HCT116 (cell line): ENCODE measurements at regions not wholly inside any gene's neighbourhood (a gene's known extent, or its start where the extent isn't known, plus 50 kb on each side); places are given as distances from the start of the nearest gene placed in this dataset.

Experiments
- ATAC-seq: fragments of 200-7000 bp; cut with Tn5 transposase; 2 replicates; pipeline ENCODE4 v1.9.1; 2020; ENCODE audit warnings: mild to moderate bottlenecking, moderate library complexity
- BruUV-seq: library from RNA; stranded (reverse); fragments of 400-500 nt; replicated peaks from 2 replicates; lab custom pipeline; 2021; lab: Mats Ljungman, UMichigan
- CTCF ChIA-PET: fragments of 300-600 bp; sonication (Branson Sonifier 250); formaldehyde crosslinking; loops from one replicate; lab custom pipeline; 2021; ENCODE audit warnings: antibody characterized with exemption; lab: Charles Lee
- POLR2A ChIA-PET: fragments of 300-600, 350-600 bp; sonication (Branson Sonifier 250); formaldehyde crosslinking; loops from one replicate; lab custom pipeline; 2021; ENCODE audit warnings: antibody characterized with exemption; lab: Charles Lee
- RAD21 ChIA-PET, 2 experiments: fragments of 300-600 bp; sonication (Branson Sonifier 250); formaldehyde crosslinking; loops; one replicate each; lab custom pipeline; 2023; ENCODE audit warnings: low total read pairs in 2 of 2; ENCODE audit not compliant: uncharacterized antibody in 2 of 2, unreplicated experiment in 2 of 2, low non-redundant PET in 1 of 2; lab: Charles Lee
- DNase-seq: peaks from one replicate; pipeline ENCODE4 v3.0.0-alpha.2; 2010; ENCODE audit warnings: low read depth, low spot score
- H2AFZ ChIP-seq: fragments of 200-600 bp; shearing (Covaris generic), sonication (generic); 2 replicates; pipeline ENCODE4 v1.6.1; 2017; ENCODE audit warnings: low read depth, mixed run types, mixed read lengths, antibody characterized with exemption, low read length; ENCODE audit not compliant: poor library complexity, severe bottlenecking
- H3K27ac ChIP-seq: 2 replicates; pipeline ENCODE4 v1.5.1; 2012; ENCODE audit warnings: low read depth, low read length
- H3K27me3 ChIP-seq: fragments of 200-600 bp; sonication (generic); 2 replicates; pipeline ENCODE4 v1.6.1; 2016; ENCODE audit warnings: mixed run types, low read length, mixed read lengths; ENCODE audit not compliant: insufficient read depth
- H3K36me3 ChIP-seq, 2 experiments: fragments of 200-500 bp in 1 of 2; fragments of 200-600 bp in 1 of 2; sonication (Bioruptor generic) in 1 of 2; sonication (generic) in 1 of 2; 2 replicates each; pipeline versions ENCODE4 v1.5.1 to v1.6.1; 2014 to 2016; ENCODE audit warnings: low read length in 2 of 2, inconsistent platforms in 1 of 2, mixed read lengths in 1 of 2, mixed run types in 1 of 2; ENCODE audit not compliant: insufficient read depth in 2 of 2, control insufficient read depth in 1 of 2
- H3K4me1 ChIP-seq, 2 experiments: fragments of 200-600 bp in 1 of 2; sonication (generic) in 1 of 2; 2 replicates each; pipeline versions ENCODE4 v1.5.1 to v1.6.1; 2012 to 2017; ENCODE audit warnings: low read length in 2 of 2, inconsistent platforms in 1 of 2, mild to moderate bottlenecking in 1 of 2, mixed read lengths in 1 of 2, mixed run types in 1 of 2, moderate library complexity in 1 of 2; ENCODE audit not compliant: insufficient read depth in 2 of 2, control insufficient read depth in 1 of 2
- H3K4me2 ChIP-seq: fragments of 200-600 bp; sonication (generic); 2 replicates; pipeline ENCODE4 v1.6.1; 2017; ENCODE audit warnings: mixed run types, low read length, mixed read lengths
- H3K4me3 ChIP-seq, 2 experiments: fragments of 200-600 bp in 1 of 2; sonication (generic) in 1 of 2; replicated peaks in 1 of 2; 2 replicates each; pipeline ENCODE4 v1.5.1; 2011 to 2016; ENCODE audit warnings: low read length in 2 of 2, control low read depth in 1 of 2, low read depth in 1 of 2, mild to moderate bottlenecking in 1 of 2, mixed read lengths in 1 of 2, mixed run types in 1 of 2
- H3K79me2 ChIP-seq: fragments of 200-600 bp; sonication (generic); 2 replicates; pipeline ENCODE4 v1.6.1; 2017; ENCODE audit warnings: mild to moderate bottlenecking, mixed run types, low read length, moderate library complexity, mixed read lengths; ENCODE audit not compliant: insufficient read depth
- H3K9ac ChIP-seq: fragments of 200-600 bp; sonication (generic); 2 replicates; pipeline ENCODE4 v1.6.1; 2016; ENCODE audit warnings: low read length, mixed read lengths
- H3K9me2 ChIP-seq: fragments of 200-600 bp; sonication (generic), shearing (Covaris generic); 2 replicates; pipeline ENCODE4 v1.6.1; 2017; ENCODE audit warnings: mixed run types, mild to moderate bottlenecking, moderate library complexity; ENCODE audit not compliant: insufficient read depth
- H3K9me3 ChIP-seq, 2 experiments: fragments of 200-500 bp in 1 of 2; fragments of 200-600 bp in 1 of 2; sonication (Bioruptor generic) in 1 of 2; sonication (generic) in 1 of 2; 2 replicates each; pipeline ENCODE4 v1.6.1; 2014 to 2017; ENCODE audit warnings: low read length in 2 of 2, mixed read lengths in 2 of 2, inconsistent platforms in 1 of 2, low read depth in 1 of 2, mild to moderate bottlenecking in 1 of 2, mixed run types in 1 of 2, moderate library complexity in 1 of 2; ENCODE audit not compliant: control insufficient read depth in 1 of 2, insufficient read depth in 1 of 2
- H4K20me1 ChIP-seq: fragments of 200-600 bp; sonication (generic), shearing (Covaris generic); 2 replicates; pipeline ENCODE4 v1.6.1; 2017; ENCODE audit warnings: mixed run types, mild to moderate bottlenecking, moderate library complexity; ENCODE audit not compliant: insufficient read depth
- CBX3 ChIP-seq: IDR thresholded peaks from 2 replicates; pipeline ENCODE4 v1.6.1; 2012; ENCODE audit warnings: low read depth
- ELF1 ChIP-seq: IDR thresholded peaks from 2 replicates; pipeline ENCODE4 v1.6.1; 2012; ENCODE audit warnings: low read depth, borderline replicate concordance
- EZH2phosphoT487 ChIP-seq: fragments of 200-600 bp; IDR thresholded peaks from 2 replicates; pipeline ENCODE4 v1.6.1; 2018; ENCODE audit warnings: antibody characterized with exemption, borderline replicate concordance
- JUND ChIP-seq: IDR thresholded peaks from 2 replicates; pipeline ENCODE4 v1.6.1; 2012
- MAX ChIP-seq: IDR thresholded peaks from 2 replicates; pipeline ENCODE4 v1.6.1; 2012
- POLR2A ChIP-seq: IDR thresholded peaks from 2 replicates; pipeline ENCODE4 v1.7.0; 2011; ENCODE audit warnings: borderline replicate concordance; ENCODE audit not compliant: insufficient read depth, insufficient read length; ENCODE audit errors: extremely low read depth
- POLR2AphosphoS5 ChIP-seq: IDR thresholded peaks from 2 replicates; pipeline ENCODE4 v1.6.1; 2011; ENCODE audit warnings: mild to moderate bottlenecking, low read depth, low read length, moderate library complexity
- RAD21 ChIP-seq: IDR thresholded peaks from 2 replicates; pipeline ENCODE4 v1.6.1; 2012; ENCODE audit warnings: low read depth, mild to moderate bottlenecking
- SIN3A ChIP-seq: IDR thresholded peaks from 2 replicates; pipeline ENCODE4 v1.6.1; 2012; ENCODE audit warnings: low read depth
- SRF ChIP-seq: IDR thresholded peaks from 2 replicates; pipeline ENCODE4 v1.6.1; 2012; ENCODE audit warnings: low read depth
- TCF7L2 ChIP-seq: IDR thresholded peaks from 2 replicates; pipeline ENCODE4 v1.7.0; 2011; ENCODE audit warnings: borderline replicate concordance, inconsistent platforms; ENCODE audit not compliant: insufficient read depth, insufficient read length; ENCODE audit errors: extremely low read depth
- YY1 ChIP-seq: IDR thresholded peaks from 2 replicates; pipeline ENCODE4 v1.6.1; 2011; ENCODE audit warnings: low read length, low read depth, moderate library complexity, mild to moderate bottlenecking; ENCODE audit not compliant: insufficient replicate concordance; ENCODE audit errors: extremely low read depth
- ZFX ChIP-seq: fragments of 450-650 bp; IDR thresholded peaks from 2 replicates; pipeline ENCODE4 v1.6.1; 2017
- ZNF274 ChIP-seq: fragments of 200-500 bp; sonication (Bioruptor generic); IDR thresholded peaks from 2 replicates; pipeline ENCODE4 v1.6.1; 2014; ENCODE audit warnings: mild to moderate bottlenecking, low read depth, low read length, inconsistent platforms
- intact Hi-C: fragments of 100-400 bp; cut with micrococcal nuclease; formaldehyde crosslinking; loops from 2 replicates; pipeline ENCODE4 v1.10.0; 2022
- TF ChIP-seq, protein P1 (sequence below), 3 experiments: fragments of 200-600 bp in 1 of 3; sonication (generic) in 1 of 3; IDR thresholded peaks in 2 of 3; conservative IDR thresholded peaks in 1 of 3; 2 replicates each; pipeline ENCODE4 v1.5.1; 2012 to 2017; ENCODE audit warnings: low read depth in 2 of 3, low read length in 2 of 3, antibody characterized with exemption in 1 of 3, borderline replicate concordance in 1 of 3, control low read depth in 1 of 3, mild to moderate bottlenecking in 1 of 3, mixed read lengths in 1 of 3, mixed run types in 1 of 3, moderate library complexity in 1 of 3; ENCODE audit not compliant: insufficient read depth in 1 of 3

DNA sequence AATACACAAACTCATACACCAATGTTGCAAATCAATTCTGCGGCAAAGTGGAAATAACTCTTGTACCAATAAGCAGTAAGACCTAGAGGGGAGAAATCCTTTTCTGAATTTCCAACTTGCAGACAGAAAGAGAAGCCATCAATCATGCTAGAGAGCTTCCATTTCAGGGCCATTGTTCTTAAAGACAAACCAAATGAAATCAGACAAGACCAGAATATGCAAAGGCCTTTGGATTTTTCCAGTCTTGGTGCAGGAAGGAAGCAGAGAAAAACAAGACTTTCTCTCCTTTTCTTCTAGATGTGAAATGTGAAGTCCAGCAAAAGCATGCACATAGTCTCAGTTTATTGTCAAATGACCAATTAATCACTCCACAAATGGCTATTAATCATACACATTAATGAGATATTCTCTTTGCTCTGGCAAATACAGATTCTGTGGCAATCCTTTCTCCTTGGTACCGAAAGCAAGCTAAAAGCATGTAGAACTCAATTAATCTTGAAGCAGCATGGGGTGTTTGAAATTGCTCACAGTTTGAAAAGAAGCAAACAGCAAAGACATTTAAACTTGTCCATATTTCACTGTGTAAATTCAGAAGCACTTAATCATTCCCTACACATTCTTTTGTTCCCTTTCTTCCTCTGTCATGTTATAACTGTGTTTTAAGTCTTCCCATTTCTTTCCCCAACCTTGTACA lies 466.1 kb downstream of the GPAT3 start:
- no peak overlapping the region for H3K4me2 ChIP-seq
- TF ChIP-seq CBX3: no peak
- no peak for TF ChIP-seq JUND
- no peak for TF ChIP-seq POLR2A
- no peak for TF ChIP-seq RAD21
- TF ChIP-seq ZFX: no peak
- TF ChIP-seq ELF1: no peak
- TF ChIP-seq TCF7L2: no peak
- no peak for TF ChIP-seq ZNF274
- TF ChIP-seq POLR2AphosphoS5: no peak
- TF ChIP-seq MAX: no peak
- TF ChIP-seq, protein P1, sequence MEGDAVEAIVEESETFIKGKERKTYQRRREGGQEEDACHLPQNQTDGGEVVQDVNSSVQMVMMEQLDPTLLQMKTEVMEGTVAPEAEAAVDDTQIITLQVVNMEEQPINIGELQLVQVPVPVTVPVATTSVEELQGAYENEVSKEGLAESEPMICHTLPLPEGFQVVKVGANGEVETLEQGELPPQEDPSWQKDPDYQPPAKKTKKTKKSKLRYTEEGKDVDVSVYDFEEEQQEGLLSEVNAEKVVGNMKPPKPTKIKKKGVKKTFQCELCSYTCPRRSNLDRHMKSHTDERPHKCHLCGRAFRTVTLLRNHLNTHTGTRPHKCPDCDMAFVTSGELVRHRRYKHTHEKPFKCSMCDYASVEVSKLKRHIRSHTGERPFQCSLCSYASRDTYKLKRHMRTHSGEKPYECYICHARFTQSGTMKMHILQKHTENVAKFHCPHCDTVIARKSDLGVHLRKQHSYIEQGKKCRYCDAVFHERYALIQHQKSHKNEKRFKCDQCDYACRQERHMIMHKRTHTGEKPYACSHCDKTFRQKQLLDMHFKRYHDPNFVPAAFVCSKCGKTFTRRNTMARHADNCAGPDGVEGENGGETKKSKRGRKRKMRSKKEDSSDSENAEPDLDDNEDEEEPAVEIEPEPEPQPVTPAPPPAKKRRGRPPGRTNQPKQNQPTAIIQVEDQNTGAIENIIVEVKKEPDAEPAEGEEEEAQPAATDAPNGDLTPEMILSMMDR (IDR thresholded peaks at IDR 0.05 in 2 of 3, conservative IDR thresholded peaks at IDR 0.05 in 1 of 3; ENCODE audit: borderline replicate concordance in 1 of 3, insufficient read depth in 1 of 3, low read depth in 2 of 3, low read length in 2 of 3): no peak
- no peak for TF ChIP-seq YY1
- TF ChIP-seq SIN3A: no peak
- no peak for TF ChIP-seq SRF
- no peak for TF ChIP-seq EZH2phosphoT487
- CTCF ChIA-PET: no interaction called here
- H3K9me3 ChIP-seq: no peaks in the 10 kb centered on the region
- POLR2A ChIA-PET: no interaction called here
- no peaks in the 10 kb centered on the region for H3K79me2 ChIP-seq
- no peak overlapping the region for H3K9ac ChIP-seq
- intact Hi-C loops: no loop called here
- DNase-seq: no peak
- H3K27me3 ChIP-seq: no peaks in the 10 kb centered on the region
- no peaks in the 10 kb centered on the region for H4K20me1 ChIP-seq
- no peaks in the 10 kb centered on the region for H3K36me3 ChIP-seq
- H3K4me1 ChIP-seq: no peaks in the 10 kb centered on the region
- no peak overlapping the region for H3K4me3 ChIP-seq
- BruUV-seq: no TSS peak
- no peaks in the 10 kb centered on the region for H3K9me2 ChIP-seq
- H3K27ac ChIP-seq: no peak overlapping the region
- RAD21 ChIA-PET: no interaction called here
- H2AFZ ChIP-seq: no peak overlapping the region
- ATAC-seq: no peak
